GM19395 (cell line): ENCODE measurements at regions not wholly inside any gene's neighbourhood (a gene's known extent, or its start where the extent isn't known, plus 50 kb on each side); places are given as distances from the start of the nearest gene placed in this dataset.

Experiments
- ATAC-seq: cut with Tn5 transposase; IDR thresholded peaks from one replicate; pipeline ENCODE4 v1.9.1; 2021; ENCODE audit warnings: mild to moderate bottlenecking, moderate library complexity; ENCODE audit not compliant: unreplicated experiment

DNA sequence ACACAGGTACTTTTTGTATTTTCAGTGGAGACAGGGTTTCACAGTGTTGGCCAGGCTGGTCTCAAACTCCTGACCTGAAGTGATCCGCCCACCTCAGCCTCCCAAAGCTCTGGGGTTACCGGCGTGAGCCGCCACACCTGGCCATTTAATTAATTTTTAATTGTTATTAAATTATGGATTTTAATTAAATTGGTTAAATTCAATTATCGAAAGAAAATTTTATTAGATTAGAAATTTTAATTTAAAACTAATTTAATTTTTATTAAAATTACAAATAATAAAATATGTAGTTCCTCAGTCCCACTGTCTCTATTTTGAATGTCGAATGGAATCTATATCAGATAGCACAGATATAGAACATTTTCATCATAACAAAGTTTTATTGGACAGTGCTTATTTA, 416.5 kb downstream of the GABRG2 start:
- no peak for ATAC-seq

DNA sequence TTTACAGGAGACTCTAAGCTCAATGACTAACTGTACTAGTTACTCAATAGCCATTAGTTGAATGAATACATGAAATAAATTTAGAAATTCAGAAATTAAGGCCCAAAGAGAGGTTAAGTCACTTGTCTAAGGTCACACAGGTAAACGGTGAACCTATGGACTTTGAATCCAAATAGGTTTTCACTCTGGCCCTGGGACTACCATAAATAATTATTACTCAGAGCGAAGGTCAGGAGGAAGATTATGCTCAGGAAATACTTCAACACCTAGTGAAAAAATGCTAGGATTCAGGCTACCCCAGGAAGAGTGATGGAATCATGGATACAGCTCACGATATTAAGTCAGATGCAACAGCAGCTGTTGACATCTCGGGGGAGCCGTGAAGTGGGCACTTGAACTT, 417.4 kb downstream of the GABRG2 start:
- ATAC-seq = no peak

DNA sequence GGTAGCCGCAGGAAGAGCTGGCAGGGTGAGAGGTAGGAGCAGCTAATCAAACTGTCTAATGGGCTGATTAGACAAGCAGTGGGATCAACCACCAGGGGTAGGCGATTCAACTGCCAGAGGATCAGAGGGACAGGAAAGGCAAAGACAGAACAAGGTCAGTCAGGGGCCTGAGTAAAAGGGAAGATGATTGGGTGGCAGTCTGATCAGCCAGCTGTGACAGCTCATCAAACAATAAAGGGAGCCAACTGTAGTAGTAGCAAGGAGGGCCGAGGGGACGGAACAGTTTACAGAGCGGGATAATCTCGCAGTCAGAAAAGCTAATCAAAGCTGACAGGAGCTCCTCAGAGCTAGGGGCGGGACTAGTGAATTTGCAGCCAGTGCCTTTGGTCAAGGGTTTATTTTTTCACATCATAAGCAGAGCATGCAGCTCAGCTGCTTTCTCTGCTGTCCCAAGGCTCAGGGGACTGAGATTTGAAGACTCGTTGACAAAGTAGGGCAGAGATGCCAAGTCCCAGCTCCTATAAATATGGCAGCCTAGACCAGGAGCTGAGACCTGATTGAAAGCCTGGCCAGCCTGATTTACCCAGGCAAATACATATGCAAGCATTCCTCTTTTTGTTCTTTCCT, 418.2 kb downstream of the GABRG2 start:
- no peak for ATAC-seq

DNA sequence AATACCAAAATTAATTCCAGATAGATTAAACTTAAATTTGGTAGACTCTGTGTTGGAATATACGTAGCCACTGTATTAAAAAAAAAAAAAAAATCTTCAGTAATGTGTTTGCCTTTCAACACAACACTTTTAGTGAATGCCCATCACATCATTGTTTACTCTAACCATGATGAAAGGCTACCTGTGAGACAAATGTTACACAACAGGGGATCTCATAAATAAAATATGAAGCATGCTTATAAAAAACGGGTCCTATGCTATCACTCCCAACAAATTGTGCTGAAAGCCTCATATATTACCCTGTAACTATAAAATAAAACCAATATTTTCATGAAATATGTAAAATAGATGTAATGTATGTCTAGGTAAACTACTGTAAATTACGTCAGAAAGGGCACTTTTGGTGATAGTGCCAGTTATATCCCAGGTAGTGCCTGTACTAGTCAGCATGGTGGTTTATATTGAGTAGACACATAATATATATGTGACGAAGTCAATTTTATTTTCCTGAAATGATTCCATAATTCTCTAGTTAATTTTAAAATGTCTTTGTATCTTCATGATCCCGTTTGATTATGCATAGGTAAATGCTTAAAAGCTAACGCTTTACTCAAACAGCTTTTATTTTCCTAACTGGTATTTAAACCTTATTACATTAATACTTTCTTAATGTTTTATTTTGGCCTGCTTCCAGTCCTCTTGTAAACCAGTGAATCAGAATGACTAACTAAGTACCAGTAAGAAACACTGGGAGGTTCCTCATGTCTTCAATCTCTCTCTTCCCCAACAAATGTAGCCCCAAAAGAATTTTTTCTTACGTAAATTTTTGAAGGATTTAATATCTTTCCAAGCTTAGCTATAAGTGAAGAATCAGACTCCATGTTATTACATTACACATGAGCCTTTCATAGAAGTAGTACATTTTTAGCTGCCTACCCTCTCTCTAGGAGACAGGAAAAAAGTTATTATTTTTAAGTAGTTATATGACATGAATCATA, 420.3 kb downstream of the GABRG2 start:
- no peak for ATAC-seq

DNA sequence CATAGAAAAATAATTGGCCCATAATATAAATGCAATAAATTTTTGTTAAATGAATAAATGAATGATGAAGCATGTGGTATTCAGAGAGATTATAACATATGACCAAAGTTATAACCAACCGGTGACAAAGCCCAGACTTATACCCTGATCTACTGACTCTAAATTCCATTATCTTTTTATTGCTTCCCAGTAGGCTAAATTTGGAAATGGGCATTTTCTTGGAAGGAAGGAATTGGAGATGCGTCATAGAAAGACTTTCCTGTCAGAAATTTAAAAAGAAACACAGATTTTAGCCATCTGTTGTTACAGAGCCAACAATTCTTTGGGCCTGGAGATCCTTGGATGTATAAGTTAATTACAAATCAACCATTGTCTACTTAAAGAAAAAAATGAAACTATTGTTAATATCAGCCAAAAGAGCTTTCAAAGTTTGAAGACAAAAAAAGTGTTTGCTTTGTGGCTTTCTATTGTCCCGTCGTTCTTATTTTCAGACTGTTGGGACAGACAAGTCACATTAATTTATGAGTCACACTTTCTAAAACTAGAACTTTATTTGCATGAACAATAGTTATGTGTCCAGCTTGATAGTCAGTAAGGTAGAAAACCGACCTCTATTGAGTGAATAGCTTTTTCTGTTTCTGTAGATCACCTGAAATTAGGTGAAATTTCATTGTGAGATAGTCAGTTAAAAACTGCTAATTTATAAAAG, 428.7 kb downstream of the GABRG2 start:
- no peak for ATAC-seq

DNA sequence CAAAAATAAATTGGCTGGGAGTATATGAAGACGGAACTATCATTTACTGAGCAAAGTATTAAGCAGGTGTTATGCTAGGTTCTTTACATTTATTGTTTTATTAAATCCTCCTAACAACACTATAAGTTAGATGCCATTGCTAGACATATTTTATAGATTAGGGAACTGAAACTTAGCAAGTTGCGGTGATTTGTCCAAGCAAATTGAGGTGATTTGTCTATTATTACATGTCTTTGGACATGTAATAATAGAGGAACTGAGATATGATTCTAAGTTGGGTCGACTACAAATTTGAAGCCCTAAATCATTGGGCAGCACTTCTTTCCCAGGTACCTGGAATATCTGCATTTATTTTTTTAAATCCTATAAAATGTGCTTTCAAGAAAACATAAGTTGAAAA, 429.9 kb downstream of the GABRG2 start:
- ATAC-seq = no peak

DNA sequence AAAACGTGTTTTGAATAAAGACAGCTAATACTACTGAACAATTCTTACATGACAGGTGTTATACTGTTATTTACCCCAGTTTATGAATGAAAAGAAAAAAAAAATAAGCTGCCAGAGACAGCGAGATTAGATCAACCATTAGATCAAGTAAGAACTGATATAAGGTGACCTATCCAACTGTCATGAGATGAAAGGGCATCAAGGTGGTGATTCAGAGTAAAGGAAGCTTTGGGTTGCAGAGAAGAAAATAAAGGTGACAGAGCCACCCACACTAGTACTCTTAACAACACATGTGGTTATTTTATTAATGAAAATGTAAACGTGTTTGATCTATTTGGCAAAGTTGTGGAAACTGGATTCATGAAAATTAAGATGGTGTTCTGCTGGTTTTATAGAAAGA, 435.2 kb downstream of the GABRG2 start:
- no peak for ATAC-seq

DNA sequence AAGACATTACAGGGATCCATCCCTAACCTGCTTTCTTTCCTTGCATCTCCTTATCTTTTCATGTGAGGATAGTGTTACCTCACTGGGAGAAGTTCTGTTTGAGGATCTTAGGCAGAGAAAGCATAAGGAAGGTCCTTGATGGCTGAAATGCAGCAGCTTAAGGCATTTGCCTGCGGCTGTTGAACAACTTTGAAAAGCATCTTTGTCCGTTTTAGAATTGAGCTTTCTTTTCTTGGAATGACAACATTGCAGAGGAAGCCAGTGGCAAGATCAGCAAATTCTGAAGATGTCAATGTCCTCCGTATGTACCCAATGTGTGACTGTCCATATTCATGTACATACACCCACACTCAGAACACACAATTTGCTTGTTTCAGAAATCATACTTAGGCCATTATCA, 436.2 kb downstream of the GABRG2 start:
- ATAC-seq = no peak

DNA sequence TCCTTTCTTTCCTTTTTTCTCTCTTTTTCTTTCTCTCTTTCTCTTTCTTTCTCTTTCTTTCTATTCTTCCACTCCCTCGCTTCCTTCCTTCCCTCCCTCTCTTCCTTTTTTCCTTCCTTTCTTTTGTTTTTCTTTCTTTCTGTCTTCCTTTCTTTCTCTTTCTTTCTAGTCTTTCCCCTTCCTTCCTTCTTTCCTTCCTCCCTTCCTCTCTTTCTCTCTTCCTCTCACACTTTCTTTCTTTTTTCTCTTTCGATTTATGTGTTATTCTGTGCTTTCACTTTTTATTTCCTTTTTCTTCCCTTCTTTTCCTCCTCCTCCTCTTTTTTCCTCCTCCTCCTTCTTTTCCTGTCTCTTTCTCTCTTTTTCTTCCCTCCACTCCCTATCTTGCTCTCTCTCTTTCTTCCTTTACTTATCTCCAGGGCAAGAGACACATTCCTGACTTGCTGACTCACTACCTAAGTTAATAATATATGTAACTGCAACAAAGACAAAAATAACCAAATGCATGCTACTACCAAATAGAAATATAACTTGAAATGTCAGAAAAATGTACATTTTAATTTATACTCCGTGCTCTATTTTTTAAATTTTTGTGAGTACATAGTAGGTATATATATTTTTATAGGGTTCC, 445.5 kb downstream of the GABRG2 start:
- ATAC-seq = no peak

DNA sequence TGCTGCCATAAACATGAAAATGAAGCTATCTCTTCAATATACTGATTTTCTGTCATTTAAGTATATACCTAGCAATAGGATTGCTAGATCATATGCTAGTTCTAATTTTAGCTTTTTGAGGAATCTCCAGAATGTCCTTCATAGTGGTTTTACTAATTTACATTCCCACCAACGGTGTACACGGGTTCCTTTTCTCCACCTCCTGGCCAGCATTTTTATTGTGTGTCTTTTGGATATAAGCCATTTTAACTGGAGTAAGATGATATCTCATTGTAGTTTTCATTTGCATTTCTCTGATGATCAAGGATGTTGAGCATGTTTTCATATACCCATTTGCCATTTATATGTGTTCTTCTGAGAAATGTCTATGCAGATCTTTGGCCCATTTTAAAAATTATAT, 446.5 kb downstream of the GABRG2 start:
- ATAC-seq = no peak

DNA sequence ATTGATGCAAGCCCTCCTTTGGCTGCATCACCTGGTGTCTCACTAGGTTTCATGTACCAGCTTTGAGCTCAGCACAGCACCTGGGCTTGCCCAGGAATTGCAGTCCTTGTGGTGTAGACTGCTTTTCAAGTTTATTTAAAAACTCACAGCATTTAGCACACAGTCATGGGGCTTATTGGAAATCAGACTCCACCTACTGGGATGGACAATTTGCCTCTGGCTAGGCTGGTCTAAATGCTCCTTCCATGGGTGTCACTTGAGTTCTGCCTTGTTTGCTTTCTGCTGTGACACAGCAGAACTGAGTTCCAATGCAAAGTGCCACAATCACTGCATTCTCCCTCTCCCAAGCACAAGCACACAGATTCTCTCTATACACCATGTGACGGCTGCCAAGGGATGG, 453.3 kb downstream of the GABRG2 start:
- ATAC-seq = no peak

DNA sequence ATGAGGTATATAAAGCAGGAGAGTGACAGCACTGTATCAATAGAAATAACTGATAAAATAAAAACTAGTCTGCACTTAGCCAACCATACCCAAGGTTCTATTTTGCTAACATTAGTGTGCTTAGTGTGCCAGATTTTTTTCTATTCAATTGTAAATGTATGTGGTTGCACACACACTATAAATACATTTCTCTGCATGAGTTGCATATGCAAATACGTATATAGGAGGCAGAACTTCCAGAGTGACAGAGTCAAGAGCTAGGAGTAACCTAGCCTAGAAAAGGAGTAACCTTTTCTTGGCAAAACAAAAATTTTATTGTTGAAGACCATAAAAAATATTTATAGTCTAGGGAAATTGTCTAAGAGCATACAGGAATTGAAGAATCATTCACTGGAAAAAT, 461.6 kb downstream of the GABRG2 start:
- ATAC-seq = no peak

DNA sequence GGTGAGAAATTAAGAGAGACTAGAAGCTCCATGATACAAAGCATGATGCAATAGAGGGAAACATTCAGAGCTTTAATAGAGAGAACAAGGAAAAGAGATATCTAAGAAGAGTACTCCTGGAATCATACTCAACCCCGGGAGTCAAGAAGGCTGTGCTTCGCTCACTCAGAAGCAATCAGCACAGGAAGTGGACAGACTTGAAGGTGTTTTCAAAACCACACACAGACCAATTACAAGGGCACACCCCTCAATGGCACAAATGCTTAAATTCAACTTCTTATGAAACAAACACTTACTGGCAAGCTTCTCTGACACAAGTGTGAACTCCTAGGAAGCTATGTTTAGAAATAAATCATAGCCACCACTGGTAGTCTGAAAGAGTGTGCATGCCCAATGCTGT, 462.3 kb downstream of the GABRG2 start:
- ATAC-seq = no peak

DNA sequence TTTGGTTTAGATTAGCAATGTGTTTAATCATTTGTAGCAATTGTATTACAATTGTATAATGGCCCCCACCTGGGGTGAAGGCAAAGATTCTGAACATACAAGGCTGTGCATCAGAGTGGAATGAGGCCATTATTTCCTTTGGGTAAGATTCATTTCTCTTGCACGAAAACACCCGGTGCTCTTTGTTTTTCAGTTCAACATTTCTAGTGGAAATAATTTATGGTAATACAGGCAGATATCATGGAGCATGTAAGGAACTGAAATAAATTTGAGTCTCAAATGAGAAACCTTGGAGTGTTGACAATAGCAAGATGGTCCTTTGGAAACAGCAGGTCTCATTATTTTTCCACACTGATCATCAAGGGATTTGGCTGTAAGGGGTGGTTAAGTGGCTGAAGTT, 475.9 kb downstream of the GABRG2 start:
- ATAC-seq = no peak

DNA sequence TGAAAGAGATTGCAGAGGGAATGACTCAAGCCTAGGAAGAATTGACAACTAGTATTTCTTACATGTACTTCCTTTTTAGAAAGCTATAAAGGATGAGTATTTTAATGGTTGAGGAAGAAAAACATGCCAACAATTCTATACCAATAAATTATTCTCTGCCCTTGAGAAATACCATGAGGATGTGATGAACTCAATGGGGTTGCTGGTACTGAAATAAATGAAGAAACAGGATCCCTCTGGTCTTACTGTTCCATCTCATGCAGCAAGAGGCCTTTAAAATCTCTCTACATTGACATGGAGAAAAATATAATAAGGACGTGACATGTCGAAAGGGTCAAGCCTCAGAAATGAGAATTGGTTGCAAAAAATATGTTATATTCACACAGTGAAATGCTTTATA, 477.3 kb downstream of the GABRG2 start:
- ATAC-seq = no peak

DNA sequence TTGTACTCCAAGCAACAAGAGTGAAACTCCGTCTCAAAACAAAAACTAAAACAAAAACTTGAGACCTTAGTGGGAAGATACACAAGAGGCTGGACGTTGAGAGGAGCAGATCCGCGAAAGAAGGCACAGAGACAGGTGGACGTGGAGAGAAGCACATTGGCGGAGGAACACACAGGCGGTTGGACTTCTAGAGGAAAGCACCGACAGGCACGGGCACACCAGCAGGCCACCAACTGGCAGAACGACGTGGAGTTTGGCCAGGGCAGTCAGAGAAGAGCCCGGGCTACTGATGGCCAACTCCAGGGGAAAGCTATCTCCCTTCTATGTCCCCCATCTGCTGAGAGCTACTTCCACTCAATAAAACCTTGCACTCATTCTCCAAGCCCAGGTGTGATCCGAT, 482.7 kb downstream of the GABRG2 start:
- ATAC-seq = no peak

DNA sequence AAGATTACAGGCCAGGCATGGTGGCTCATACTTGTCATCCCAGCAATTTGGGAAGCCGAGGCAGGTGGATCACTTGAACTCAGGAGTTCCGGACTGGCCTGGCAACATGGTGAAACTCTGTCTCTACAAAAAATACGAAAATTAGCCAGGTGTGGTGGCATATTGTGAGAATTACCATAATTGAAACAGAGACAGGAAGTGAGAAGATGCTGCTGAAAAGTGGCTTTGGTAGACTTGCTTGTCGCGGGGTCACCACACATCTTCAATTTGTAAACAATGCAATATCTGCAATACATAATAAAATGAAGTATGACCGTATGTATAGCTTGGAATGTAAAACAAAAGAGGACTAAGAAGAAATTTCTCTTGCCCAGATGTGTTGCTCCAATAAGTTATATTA, 490.5 kb downstream of the GABRG2 start:
- ATAC-seq = no peak

DNA sequence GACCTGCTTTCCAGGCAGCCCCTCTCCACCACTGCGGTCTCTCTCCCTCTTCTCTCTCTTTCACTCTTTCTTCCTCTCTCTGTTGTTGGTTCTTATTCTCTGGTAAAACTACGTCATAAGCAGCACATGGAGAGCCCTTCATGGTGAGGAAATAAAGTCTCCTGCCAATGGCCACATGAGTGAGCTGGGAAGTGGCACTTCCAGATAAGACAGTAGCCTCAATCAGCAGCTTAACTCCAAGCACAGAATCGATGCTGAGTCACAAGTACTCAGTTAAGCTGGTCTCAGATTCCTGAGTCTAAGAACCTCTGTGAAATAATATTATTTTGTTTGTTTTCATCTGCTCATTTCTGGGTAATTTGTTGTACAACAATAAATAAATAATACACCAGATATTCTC, 500.1 kb downstream of the GABRG2 start:
- no peak for ATAC-seq

DNA sequence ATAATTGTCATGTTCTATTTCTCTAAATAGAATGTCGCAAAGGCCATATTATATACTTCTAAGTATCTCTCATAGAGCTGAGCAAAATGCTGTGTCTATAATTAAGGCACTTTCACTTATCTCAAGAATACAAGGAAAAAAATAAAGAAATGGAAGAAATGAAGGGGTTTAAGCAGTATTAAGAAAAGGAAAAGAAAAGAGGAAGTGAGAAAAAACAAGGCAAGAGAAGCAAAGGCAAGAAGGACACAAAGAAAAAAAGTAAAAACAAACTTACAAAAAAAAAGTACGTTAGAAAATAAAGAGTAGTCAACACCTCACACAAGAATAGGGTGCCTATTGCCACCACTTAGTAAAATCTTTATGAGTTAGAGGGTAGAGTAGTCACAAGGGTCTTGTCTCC, 506.2 kb downstream of the GABRG2 start:
- no peak for ATAC-seq

DNA sequence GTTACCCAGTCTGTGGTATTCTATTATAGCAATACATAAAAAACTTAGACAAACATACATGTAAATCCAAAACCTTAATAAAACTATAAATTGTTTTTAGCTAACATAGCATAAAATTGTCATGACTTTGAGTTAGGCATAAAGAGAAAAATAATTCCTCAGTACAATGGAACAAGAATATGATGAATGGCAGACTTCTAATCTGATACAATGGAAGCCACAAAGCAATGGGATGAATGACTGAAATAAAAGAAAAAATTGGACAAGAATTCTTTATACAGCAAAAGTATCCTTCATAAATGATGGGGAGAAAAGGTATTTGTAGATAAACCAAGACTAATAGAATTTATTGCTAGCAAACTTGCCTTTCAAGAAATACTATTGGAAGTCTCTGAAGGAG, 524.2 kb downstream of the GABRG2 start:
- no peak for ATAC-seq

DNA sequence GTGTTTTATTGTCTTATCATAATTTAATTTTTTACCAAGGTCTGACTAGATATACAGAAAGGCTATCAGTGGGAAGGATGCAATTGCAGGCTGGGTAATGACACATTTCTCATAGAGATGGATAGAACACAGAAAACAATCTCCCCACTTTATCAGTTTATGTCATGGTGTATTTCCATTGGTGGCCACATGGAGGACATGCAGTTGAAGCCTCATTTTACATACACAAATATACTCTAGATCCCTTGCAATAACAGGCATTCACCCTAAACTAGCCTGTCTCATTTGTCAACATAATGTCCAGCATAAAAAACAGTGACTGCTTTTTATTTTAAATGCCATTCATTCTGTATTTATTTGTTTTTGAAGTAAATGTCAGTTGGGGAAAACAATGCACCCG, 526.3 kb downstream of the GABRG2 start:
- ATAC-seq = peak; percentile 68
